NOMO-1 treated with dmso at 0.1 percent for 144 hours (cell line): ENCODE measurements at regions not wholly inside any gene's neighbourhood (a gene's known extent, or its start where the extent isn't known, plus 50 kb on each side); places are given as distances from the start of the nearest gene placed in this dataset.

Experiments
- DNase-seq: peaks from one replicate; lab custom pipeline; 2025; ENCODE audit not compliant: unreplicated experiment; lab: John Stamatoyannopoulos, UW

DNA sequence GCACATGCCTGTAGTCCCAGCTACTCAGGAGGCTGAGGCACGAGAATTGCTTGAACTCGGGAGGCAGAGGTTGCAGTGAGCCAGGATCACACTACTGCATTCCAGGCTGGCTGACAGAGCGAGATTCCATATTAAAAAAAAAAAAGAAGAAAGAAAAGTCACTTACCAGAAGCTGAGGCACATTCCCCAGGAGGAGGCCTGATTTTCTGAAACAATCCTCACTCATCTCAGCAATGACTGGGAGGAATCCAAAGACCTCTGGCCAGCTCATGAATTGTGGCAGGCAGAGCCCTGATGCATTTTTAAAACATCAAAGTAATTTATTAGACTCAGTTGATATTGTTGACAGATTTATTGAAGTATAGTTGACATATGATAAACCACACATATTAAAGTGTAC lies 206.3 kb downstream of the FOXO1 start:
- no peak for DNase-seq

DNA sequence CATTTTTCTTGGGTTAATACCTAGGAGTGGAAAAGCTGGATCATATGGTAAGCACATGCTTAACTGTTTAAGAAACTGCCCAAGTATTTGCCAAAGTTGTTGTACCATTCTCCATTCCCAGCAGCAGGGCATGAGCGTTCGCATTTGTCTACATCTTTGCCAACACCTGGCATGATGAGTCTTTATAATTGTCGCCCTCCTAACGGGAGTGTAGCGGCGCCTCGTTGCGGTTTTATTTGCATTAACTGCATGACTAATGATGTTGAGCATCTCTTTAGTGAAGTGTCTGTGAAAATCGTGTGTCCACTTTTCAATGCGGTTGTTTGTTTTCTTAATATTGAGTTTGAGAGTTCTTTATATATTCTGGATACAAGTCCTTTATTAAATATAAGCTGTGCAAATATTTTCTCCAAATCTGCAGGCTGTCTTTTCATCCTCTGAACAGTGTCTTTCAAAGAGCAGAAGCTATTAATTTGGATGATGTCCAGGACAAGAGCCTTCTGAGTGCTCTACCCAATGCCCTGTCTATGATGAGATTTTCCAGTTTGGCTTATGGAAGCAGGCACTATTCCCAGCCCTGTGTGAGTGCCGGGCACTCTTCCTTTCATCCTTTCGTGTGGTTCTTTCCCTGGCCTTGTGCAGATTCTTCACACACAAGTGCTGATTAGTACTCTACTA lies 202.0 kb downstream of the FOXO1 start:
- no peak for DNase-seq

- no peak for DNase-seq
Observed at GRCh38 chr13:40465015-40465390, 201.4 kb downstream of the FOXO1 start.

DNA sequence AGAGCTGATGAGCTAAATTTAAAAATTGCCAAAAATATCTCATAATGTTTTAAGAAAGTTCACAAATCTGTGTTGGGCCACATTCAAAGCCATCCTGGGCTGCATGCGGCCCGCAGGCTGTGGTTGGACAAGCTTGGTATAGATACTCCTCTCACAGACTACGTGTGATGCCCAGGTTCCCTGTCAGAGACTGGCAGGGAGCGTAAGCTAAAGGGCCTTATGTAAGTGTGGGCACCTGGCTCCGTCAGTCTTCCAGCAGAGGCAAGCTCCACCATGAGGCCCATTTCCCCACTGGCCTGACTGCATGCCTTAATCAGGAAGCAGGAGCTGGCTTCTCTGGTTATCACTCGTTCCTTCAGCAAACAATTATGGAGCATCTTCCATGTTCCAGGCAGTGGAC lies 200.2 kb downstream of the FOXO1 start:
- no peak for DNase-seq

DNA sequence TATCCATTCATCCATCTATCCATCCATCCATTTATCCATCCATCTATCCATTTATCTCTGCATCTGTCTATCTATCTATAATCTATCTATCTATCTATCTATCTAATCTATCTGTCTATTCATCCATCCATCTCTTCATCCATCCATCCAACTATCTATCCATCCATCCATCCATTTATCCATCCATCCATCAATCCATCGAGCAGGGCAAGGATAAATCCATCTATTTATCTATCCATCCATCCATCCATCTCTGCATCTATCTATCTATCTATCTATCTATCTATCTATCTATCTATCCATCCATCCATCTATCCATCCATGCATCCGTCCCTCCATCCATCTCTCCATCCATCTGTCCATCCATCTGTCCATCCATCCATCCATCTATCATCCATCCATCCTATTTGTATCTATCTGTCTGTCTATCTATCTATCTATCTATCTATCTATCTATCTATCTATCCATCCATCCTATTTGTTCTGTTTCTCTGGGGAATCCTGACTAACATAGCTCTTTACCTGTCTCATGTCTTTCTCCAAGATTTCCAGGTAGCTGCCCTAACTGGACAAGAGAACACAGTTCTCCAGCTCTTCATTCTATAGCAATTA lies 198.1 kb downstream of the FOXO1 start:
- DNase-seq: no peak

DNA sequence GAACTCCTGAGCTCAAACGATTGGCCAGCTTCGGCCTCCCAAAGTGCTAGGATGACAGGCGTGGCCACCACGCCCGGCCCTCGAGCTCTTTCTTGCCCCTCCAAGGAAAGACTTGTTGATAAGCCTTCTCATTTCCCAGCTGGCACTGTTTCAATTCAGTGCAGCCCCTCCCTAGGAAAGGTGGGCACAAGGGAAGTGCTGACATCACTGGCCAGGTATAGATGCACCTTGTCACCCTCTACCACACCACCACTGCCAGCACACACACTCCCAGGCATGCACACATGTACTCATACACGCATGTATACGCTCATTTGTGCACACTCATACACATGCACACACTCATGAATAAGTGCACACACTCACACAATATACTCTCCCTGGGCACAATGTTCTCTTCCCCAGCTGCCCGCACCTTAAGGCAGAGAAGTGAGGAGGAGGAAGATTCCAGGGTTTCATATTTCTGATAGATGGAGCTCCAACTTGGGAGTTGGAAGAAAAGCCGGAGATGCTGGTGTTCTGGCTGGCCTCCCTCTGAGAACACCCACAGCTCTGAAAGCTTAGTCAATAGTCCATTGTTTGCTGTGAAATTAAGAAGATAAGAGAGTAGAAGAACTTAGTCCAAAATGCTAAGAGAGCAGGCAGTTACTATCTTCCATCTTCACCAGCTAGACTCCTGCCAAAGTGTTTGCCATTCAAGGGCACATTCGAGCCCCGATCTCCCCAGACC lies 196.7 kb downstream of the FOXO1 start:
- no peak for DNase-seq

GRCh38 chr13:40470660-40471059 lies 195.8 kb downstream of the FOXO1 start:
- DNase-seq: no peak

- no peak for DNase-seq
Observed at GRCh38 chr13:40471076-40471475, 195.4 kb downstream of the FOXO1 start.

DNA sequence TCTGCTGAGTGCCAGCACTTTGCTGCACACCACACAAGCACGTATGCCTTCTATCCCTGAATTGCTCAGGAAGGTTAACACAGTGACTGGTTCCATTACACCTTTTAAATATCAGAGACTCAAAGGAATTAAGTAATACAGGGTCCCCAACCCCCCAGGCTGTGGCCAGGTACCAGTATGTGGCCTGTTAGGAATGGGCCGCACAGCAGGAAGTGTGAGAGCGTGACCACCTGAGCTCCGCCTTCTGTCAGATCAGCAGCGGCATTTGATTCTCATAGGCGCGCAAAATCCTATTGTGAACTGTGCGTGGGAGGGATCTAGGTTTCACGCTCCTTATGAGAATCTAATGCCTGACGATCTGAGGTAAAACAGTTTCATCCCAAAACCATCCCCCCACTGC lies 194.5 kb downstream of the FOXO1 start:
- DNase-seq: no peak

GRCh38 chr13:40472427-40473220 lies 193.8 kb downstream of the FOXO1 start:
- DNase-seq: no peak

DNA sequence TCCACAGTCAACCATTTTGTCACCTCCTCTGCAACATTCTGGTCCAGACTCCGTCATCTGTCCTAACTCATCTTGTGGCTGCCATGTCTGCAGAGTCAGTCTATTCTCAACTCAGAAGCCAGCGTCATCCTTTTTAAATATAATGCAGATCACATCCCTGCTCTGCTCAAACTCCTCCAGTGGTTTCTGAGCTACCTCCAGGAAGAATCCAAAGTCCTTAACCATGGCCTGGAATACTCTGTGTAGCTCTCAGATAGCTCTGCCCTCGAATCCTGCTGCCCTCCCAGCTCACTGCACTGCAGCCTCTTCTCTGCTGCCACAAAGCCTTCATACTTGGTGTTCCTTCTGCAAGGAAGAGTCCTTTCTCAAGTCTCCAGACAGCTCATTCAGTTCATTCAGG lies 190.8 kb downstream of the FOXO1 start:
- DNase-seq: no peak

GRCh38 chr13:40476175-40476958 lies 190.1 kb downstream of the FOXO1 start:
- no peak for DNase-seq

DNA sequence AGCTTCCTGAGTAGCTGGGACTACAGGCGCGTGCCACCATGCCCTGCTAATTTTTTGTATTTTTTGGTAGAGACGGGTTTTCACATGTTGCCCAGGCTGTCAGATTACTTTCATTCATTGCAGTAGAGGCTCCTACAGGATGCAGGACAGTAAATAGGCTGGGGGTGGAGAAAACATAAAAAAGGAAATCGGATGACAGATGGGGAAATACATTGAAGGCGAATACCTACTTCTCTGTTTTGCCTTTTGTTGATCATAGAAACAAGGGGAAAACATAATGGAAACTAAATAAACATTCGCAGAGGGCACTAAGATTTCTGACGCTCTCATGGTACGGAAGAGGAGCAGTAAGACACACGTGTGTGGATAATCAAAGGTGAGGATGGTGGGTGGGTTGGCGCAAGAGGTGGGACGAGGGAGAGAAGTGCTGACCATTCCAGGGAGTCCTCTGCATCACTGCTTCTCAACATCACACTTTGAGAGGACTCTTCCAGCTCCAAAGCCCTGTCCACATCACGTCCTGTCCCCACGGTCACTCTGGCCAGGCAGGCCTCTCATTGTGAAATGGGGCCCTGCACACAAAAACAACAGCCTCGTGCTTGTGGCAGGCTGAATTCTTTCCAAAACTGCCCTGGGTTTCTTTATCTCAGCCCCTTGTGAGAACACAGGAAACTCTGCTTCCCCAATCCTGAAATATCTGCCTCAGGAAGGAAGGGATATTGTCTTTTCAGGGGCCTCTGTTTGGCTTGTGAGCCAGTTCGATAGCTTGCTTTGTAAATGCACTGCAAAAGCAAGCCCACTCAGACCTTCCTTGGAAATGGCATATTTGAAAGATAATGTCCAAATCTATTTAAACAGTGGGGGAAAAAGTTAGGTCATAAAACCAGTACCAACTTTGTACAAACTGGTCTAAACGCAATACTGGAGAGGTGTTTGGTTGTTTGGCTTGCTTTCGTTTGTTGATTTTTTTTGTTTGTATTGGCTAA lies 188.5 kb downstream of the FOXO1 start:
- no peak for DNase-seq

GRCh38 chr13:40478775-40479174 lies 187.7 kb downstream of the FOXO1 start:
- no peak for DNase-seq

- no peak for DNase-seq
Observed at GRCh38 chr13:40479196-40479845, 187.1 kb downstream of the FOXO1 start.

GRCh38 chr13:40480012-40480914 lies 186.2 kb downstream of the FOXO1 start:
- DNase-seq: no peak

GRCh38 chr13:40480915-40481516 lies 185.4 kb downstream of the FOXO1 start:
- DNase-seq: no peak

DNA sequence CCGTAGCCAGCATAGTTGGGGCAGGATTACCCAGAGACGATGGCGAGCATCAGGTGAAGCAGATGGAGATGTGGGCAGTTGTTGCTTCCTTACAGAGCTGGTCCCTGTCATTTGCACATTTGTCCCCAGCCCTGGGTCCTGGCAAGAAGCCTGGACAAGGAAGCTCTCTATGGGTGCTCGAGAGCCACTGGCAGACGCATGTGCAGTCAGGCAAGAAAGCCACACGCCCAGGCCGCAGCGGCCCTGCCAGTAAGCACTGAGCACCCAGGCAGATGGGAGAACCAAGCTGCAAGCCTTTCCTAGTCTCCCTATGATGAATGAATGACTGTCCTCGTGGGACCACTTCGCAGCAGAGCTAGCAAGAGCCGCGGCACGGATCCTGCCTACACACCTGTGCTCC lies 182.8 kb downstream of the FOXO1 start:
- no peak for DNase-seq
